H1 (cell line): ENCODE measurements at regions not wholly inside any gene's neighbourhood (a gene's known extent, or its start where the extent isn't known, plus 50 kb on each side); places are given as distances from the start of the nearest gene placed in this dataset.

Source experiments
- ASH2L ChIP-seq: fragments of 200-600, 300-600 bp; sonication (generic); IDR thresholded peaks from one replicate; pipeline ENCODE4 v1.7.1; 2017; ENCODE audit warnings: low read length
- CHD7 ChIP-seq: fragments of 300-600 bp; sonication (generic); IDR thresholded peaks from 2 replicates; pipeline ENCODE4 v1.7.1; 2012; ENCODE audit warnings: low read length, moderate library complexity, mild to moderate bottlenecking, inconsistent platforms; ENCODE audit not compliant: insufficient replicate concordance
- EGR1 ChIP-seq: IDR thresholded peaks from 2 replicates; pipeline ENCODE4 v1.6.1; 2011; ENCODE audit warnings: low read depth, low read length, borderline replicate concordance

GRCh38 chr16:51898872-51899271 is 648.1 kb downstream of the TOX3 start (continued):
- TF ChIP-seq CHD7: no peak
- TF ChIP-seq ASH2L: no peak
- TF ChIP-seq EGR1: no peak
